Erythroblast (primary cell): ENCODE measurements at regions not wholly inside any gene's neighbourhood (a gene's known extent, or its start where the extent isn't known, plus 50 kb on each side); places are given as distances from the start of the nearest gene placed in this dataset.

Experiments
- GATA1 ChIP-seq: IDR thresholded peaks from 2 replicates; pipeline ENCODE4 v1.6.1; 2011; ENCODE audit warnings: low read depth, mild to moderate bottlenecking, control low read depth, low read length, moderate library complexity
- POLR2A ChIP-seq: IDR thresholded peaks from 2 replicates; pipeline ENCODE4 v1.6.1; 2011; ENCODE audit warnings: mild to moderate bottlenecking, low read length

- TF ChIP-seq POLR2A (no peak), GATA1 (no peak)
Measured at GRCh38 chr5:173496883-173497255, 119.6 kb downstream of the BOD1 start.
